ENCODE measurements at regions not wholly inside any gene's neighbourhood (a gene's known extent, or its start where the extent isn't known, plus 50 kb on each side); places are given as distances from the start of the nearest gene placed in this dataset.

GRCh38 chr6:3617681-3618311 lies 133.7 kb downstream of the PXDC1 start:
- TF ChIP-seq, protein P1, sequence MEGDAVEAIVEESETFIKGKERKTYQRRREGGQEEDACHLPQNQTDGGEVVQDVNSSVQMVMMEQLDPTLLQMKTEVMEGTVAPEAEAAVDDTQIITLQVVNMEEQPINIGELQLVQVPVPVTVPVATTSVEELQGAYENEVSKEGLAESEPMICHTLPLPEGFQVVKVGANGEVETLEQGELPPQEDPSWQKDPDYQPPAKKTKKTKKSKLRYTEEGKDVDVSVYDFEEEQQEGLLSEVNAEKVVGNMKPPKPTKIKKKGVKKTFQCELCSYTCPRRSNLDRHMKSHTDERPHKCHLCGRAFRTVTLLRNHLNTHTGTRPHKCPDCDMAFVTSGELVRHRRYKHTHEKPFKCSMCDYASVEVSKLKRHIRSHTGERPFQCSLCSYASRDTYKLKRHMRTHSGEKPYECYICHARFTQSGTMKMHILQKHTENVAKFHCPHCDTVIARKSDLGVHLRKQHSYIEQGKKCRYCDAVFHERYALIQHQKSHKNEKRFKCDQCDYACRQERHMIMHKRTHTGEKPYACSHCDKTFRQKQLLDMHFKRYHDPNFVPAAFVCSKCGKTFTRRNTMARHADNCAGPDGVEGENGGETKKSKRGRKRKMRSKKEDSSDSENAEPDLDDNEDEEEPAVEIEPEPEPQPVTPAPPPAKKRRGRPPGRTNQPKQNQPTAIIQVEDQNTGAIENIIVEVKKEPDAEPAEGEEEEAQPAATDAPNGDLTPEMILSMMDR (IDR thresholded peaks at IDR 0.05), result no peak
- TF ChIP-seq POLR2A (IDR thresholded peaks at IDR 0.05), result no peak
- no peak for TF ChIP-seq POLR2AphosphoS5 (IDR thresholded peaks at IDR 0.05)
- TF ChIP-seq EP300 (IDR thresholded peaks at IDR 0.05), result no peak

All from gastroesophageal sphincter (tissue), 3 donors.